ENCODE measurements at regions not wholly inside any gene's neighbourhood (a gene's known extent, or its start where the extent isn't known, plus 50 kb on each side); places are given as distances from the start of the nearest gene placed in this dataset.

- Histone ChIP-seq H3K79me1 (ENCODE audit: low read length) (no peaks in the 10 kb centered on the region), H3K79me2 (ENCODE audit: control insufficient read depth, insufficient read depth, low read length, poor library complexity) (no peaks in the 10 kb centered on the region), H3K23ac (ENCODE audit: low read length) (no peak overlapping the region), H4K12ac (ENCODE audit: low read depth, low read length) (no peak overlapping the region), H3K27me3 (ENCODE audit: insufficient read depth, low read length) (no peaks in the 10 kb centered on the region), H2BK5ac (ENCODE audit: low read depth, low read length, poor library complexity) (no peak overlapping the region), H3K36me3 (ENCODE audit: control insufficient read depth in 1 of 2, insufficient read depth in 2 of 2, low read length in 2 of 2) (no peaks in the 10 kb centered on the region), H2AFZ (ENCODE audit: insufficient read depth, low read length, poor library complexity) (no peak overlapping the region), H3K14ac (ENCODE audit: low read length) (no peak overlapping the region), H3K27ac (ENCODE audit: low read depth, low read length) (no peak overlapping the region), H2AK5ac (ENCODE audit: low read length) (no peak overlapping the region), H3K18ac (ENCODE audit: low read length) (no peak overlapping the region), H2BK120ac (ENCODE audit: insufficient read depth, low read length, poor library complexity) (no peak overlapping the region), H3K4me3 (ENCODE audit: low read depth, low read length) (no peak overlapping the region), H2BK12ac (ENCODE audit: low read length) (no peak overlapping the region), H3K4ac (ENCODE audit: low read depth, low read length) (no peak overlapping the region), H3K4me2 (ENCODE audit: low read length) (no peak overlapping the region), H3K9me3 (ENCODE audit: insufficient read depth, low read depth, low read length) (no peaks in the 10 kb centered on the region), H4K8ac (ENCODE audit: low read depth, low read length) (no peak overlapping the region), H3K4me1 (ENCODE audit: control insufficient read depth in 1 of 2, insufficient read depth in 2 of 2, low read length in 2 of 2) (no peaks in the 10 kb centered on the region), H3K9ac (ENCODE audit: low read length) (no peak overlapping the region), H4K91ac (ENCODE audit: low read depth, low read length) (no peak overlapping the region)
- no CpG with 5 or more reads among the region's 1 CpG for WGBS (ENCODE audit: extremely low coverage, insufficient coverage, insufficient read length)
- DNase-seq: no peak
These were observed 114.0 kb upstream of the TSPAN2 start for GRCh38 chr1:115203287-115203686.

GRCh38 chr1:115201598-115201997 is 112.3 kb upstream of the TSPAN2 start:
- no peak overlapping the region for H3K23ac ChIP-seq (ENCODE audit: low read length)
- peaks cover 2% of the 10 kb centered on the region for H3K79me1 ChIP-seq (ENCODE audit: low read length)
- H3K14ac ChIP-seq (ENCODE audit: low read length): no peak overlapping the region
- no peak overlapping the region for H3K4me2 ChIP-seq (ENCODE audit: low read length)
- no peak overlapping the region for H3K27ac ChIP-seq (ENCODE audit: low read depth, low read length)
- no peaks in the 10 kb centered on the region for H3K79me2 ChIP-seq (ENCODE audit: control insufficient read depth, insufficient read depth, low read length, poor library complexity)
- H2BK120ac ChIP-seq (ENCODE audit: insufficient read depth, low read length, poor library complexity): no peak overlapping the region
- no peak overlapping the region for H3K4ac ChIP-seq (ENCODE audit: low read depth, low read length)
- H4K12ac ChIP-seq (ENCODE audit: low read depth, low read length): no peak overlapping the region
- H2AK5ac ChIP-seq (ENCODE audit: low read length): no peak overlapping the region
- no peak overlapping the region for H4K91ac ChIP-seq (ENCODE audit: low read depth, low read length)
- H3K4me3 ChIP-seq (ENCODE audit: low read depth, low read length): no peak overlapping the region
- no peak overlapping the region for H3K18ac ChIP-seq (ENCODE audit: low read length)
- DNase-seq: no peak
- H3K36me3 ChIP-seq (ENCODE audit: control insufficient read depth in 1 of 2, insufficient read depth in 2 of 2, low read length in 2 of 2): no peaks in the 10 kb centered on the region
- H2BK5ac ChIP-seq (ENCODE audit: low read depth, low read length, poor library complexity): no peak overlapping the region
- H3K9me3 ChIP-seq (ENCODE audit: insufficient read depth, low read depth, low read length): no peaks in the 10 kb centered on the region
- no peak overlapping the region for H2BK12ac ChIP-seq (ENCODE audit: low read length)
- peaks cover 0 to 2% of the 10 kb centered on the region in 2 experiments for H3K4me1 ChIP-seq (ENCODE audit: control insufficient read depth in 1 of 2, insufficient read depth in 2 of 2, low read length in 2 of 2)
- H4K8ac ChIP-seq (ENCODE audit: low read depth, low read length): no peak overlapping the region
- no peak overlapping the region for H2AFZ ChIP-seq (ENCODE audit: insufficient read depth, low read length, poor library complexity)
- no CpG with 5 or more reads among the region's 1 CpG for WGBS (ENCODE audit: extremely low coverage, insufficient coverage, insufficient read length)
- H3K9ac ChIP-seq (ENCODE audit: low read length): no peak overlapping the region
- no peaks in the 10 kb centered on the region for H3K27me3 ChIP-seq (ENCODE audit: insufficient read depth, low read length)

GRCh38 chr1:115199416-115200132 is 110.3 kb upstream of the TSPAN2 start:
- Histone ChIP-seq H3K23ac (ENCODE audit: low read length) (no peak overlapping the region), H3K4me1 (ENCODE audit: control insufficient read depth in 1 of 2, insufficient read depth in 2 of 2, low read length in 2 of 2) (peaks cover 2 to 8% of the 10 kb centered on the region in 2 experiments), H2BK12ac (ENCODE audit: low read length) (no peak overlapping the region), H2BK5ac (ENCODE audit: low read depth, low read length, poor library complexity) (no peak overlapping the region), H3K9ac (ENCODE audit: low read length) (no peak overlapping the region), H3K18ac (ENCODE audit: low read length) (no peak overlapping the region), H3K9me3 (ENCODE audit: insufficient read depth, low read depth, low read length) (no peaks in the 10 kb centered on the region), H3K79me2 (ENCODE audit: control insufficient read depth, insufficient read depth, low read length, poor library complexity) (no peaks in the 10 kb centered on the region), H3K36me3 (ENCODE audit: control insufficient read depth in 1 of 2, insufficient read depth in 2 of 2, low read length in 2 of 2) (no peaks in the 10 kb centered on the region), H3K14ac (ENCODE audit: low read length) (no peak overlapping the region), H2AK5ac (ENCODE audit: low read length) (no peak overlapping the region), H2AFZ (ENCODE audit: insufficient read depth, low read length, poor library complexity) (no peak overlapping the region), H4K8ac (ENCODE audit: low read depth, low read length) (no peak overlapping the region), H3K27ac (ENCODE audit: low read depth, low read length) (no peak overlapping the region), H3K79me1 (ENCODE audit: low read length) (peaks cover 7% of the 10 kb centered on the region), H3K27me3 (ENCODE audit: insufficient read depth, low read length) (no peaks in the 10 kb centered on the region), H3K4ac (ENCODE audit: low read depth, low read length) (no peak overlapping the region), H3K4me3 (ENCODE audit: low read depth, low read length) (no peak overlapping the region), H2BK120ac (ENCODE audit: insufficient read depth, low read length, poor library complexity) (no peak overlapping the region), H3K4me2 (ENCODE audit: low read length) (no peak overlapping the region), H4K12ac (ENCODE audit: low read depth, low read length) (no peak overlapping the region), H4K91ac (ENCODE audit: low read depth, low read length) (no peak overlapping the region)
- no CpG with 5 or more reads among the region's 5 CpGs for WGBS (ENCODE audit: extremely low coverage, insufficient coverage, insufficient read length)
- no peak for DNase-seq

GRCh38 chr1:115198938-115199337 is 109.6 kb upstream of the TSPAN2 start:
- no peak overlapping the region for H3K4me2 ChIP-seq (ENCODE audit: low read length)
- H3K9ac ChIP-seq (ENCODE audit: low read length): no peak overlapping the region
- no peak overlapping the region for H4K12ac ChIP-seq (ENCODE audit: low read depth, low read length)
- no peak for DNase-seq
- peaks cover 8 to 13% of the 10 kb centered on the region in 2 experiments for H3K4me1 ChIP-seq (ENCODE audit: control insufficient read depth in 1 of 2, insufficient read depth in 2 of 2, low read length in 2 of 2)
- no peak overlapping the region for H2AFZ ChIP-seq (ENCODE audit: insufficient read depth, low read length, poor library complexity)
- no peak overlapping the region for H3K14ac ChIP-seq (ENCODE audit: low read length)
- no peak overlapping the region for H2BK12ac ChIP-seq (ENCODE audit: low read length)
- no peak overlapping the region for H3K18ac ChIP-seq (ENCODE audit: low read length)
- no peak overlapping the region for H3K23ac ChIP-seq (ENCODE audit: low read length)
- no peaks in the 10 kb centered on the region for H3K9me3 ChIP-seq (ENCODE audit: insufficient read depth, low read depth, low read length)
- no peak overlapping the region for H3K27ac ChIP-seq (ENCODE audit: low read depth, low read length)
- no peaks in the 10 kb centered on the region for H3K27me3 ChIP-seq (ENCODE audit: insufficient read depth, low read length)
- H2AK5ac ChIP-seq (ENCODE audit: low read length): no peak overlapping the region
- no peaks in the 10 kb centered on the region for H3K79me2 ChIP-seq (ENCODE audit: control insufficient read depth, insufficient read depth, low read length, poor library complexity)
- peaks cover 13% of the 10 kb centered on the region for H3K79me1 ChIP-seq (ENCODE audit: low read length)
- H3K4ac ChIP-seq (ENCODE audit: low read depth, low read length): no peak overlapping the region
- WGBS (ENCODE audit: extremely low coverage, insufficient coverage, insufficient read length): no CpG with 5 or more reads among the region's 4 CpGs
- no peak overlapping the region for H4K8ac ChIP-seq (ENCODE audit: low read depth, low read length)
- no peak overlapping the region for H4K91ac ChIP-seq (ENCODE audit: low read depth, low read length)
- H3K4me3 ChIP-seq (ENCODE audit: low read depth, low read length): no peak overlapping the region
- H2BK5ac ChIP-seq (ENCODE audit: low read depth, low read length, poor library complexity): no peak overlapping the region
- peak overlapping the region; percentile 20 for H2BK120ac ChIP-seq (ENCODE audit: insufficient read depth, low read length, poor library complexity)
- H3K36me3 ChIP-seq (ENCODE audit: control insufficient read depth in 1 of 2, insufficient read depth in 2 of 2, low read length in 2 of 2): no peaks in the 10 kb centered on the region
